ENCODE measurements at regions not wholly inside any gene's neighbourhood (a gene's known extent, or its start where the extent isn't known, plus 50 kb on each side); places are given as distances from the start of the nearest gene placed in this dataset.
"Not testable (repeated sequence)": the region's sequence is repeated elsewhere in the genome, so short reads cannot be mapped to it uniquely, and the experiment has no call there.

DNA sequence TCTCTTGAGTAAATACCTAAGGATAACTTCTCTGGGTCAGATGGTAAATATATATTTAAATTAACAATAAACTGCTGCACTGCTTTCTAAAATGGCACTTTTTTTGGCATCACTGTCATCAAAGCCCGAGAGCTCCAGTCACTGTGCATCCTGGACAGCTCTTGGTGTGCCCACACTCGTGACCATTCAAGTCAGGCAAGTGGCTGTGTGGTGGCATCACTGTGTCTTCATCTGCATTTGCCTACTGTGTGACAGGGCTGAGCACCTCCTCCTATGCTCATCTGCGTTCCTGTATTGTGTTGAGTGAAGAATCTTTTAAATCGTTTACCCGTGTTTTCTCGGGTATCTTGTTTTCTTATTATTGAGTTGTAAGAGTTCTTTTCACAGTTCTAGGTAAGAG is 568.1 kb upstream of the SALL3 start:
- DNase-seq (ENCODE audit: low read depth), result no peak

DNA sequence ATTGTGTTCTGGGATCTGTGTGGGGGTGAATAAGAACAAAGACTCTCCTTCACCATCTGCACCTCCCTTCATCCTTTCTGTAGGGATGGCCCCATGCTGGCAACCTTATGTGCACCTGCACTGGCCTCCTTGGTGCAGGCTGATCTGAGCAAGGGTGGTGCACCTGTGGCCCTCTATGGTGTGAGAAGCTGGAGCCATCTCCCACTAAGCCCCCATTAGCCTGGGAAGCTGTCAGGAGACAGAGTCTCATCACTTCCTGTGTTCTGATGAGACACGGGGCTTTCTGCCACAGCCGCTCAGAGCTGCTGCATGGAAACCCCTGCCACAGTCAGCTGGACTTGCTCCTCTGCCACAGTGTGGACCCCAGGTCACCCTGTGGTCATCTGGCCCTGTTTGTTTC is 565.3 kb upstream of the SALL3 start:
- DNase-seq (ENCODE audit: low read depth), result no peak

DNA sequence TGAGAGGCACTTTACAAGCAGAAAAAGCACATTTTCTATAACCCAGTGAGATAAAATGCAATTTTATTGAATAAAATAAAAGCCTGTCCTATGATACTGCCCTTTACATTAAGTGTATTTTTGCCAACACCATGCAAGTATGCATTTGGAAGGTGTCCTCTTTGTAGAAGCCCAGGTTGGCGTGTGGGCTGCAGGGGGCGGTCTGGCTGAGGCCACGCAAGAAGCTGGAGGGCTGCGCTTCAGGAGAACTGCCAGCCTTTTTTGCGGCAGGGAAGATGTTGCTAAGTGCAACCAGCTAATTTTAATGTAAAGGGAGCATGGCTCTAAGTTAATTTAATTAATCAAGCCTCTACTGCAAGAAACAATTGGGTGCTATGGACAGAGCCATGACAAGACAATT is 562.8 kb upstream of the SALL3 start:
- no peak for DNase-seq (ENCODE audit: low read depth)

DNA sequence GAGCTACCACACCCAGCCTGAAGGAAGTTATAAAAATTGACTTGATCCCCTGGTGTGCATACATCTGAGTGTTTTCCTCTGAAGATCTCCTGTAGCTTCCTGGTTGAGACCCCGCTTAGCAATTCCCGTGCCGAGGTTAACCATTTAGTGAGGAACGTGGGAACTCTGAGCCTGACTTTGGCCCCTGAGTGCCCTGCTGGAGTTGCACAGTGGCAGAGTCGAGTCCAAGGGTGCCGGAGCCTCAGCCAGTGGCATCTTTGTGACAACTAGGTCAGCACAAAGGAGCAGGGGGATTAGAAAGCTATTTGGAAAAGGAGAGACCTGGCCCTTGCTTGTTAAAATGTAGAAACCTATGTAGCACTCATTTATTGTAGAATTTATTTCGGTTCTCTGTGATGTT is 561.2 kb upstream of the SALL3 start:
- no peak for DNase-seq (ENCODE audit: low read depth)

DNA sequence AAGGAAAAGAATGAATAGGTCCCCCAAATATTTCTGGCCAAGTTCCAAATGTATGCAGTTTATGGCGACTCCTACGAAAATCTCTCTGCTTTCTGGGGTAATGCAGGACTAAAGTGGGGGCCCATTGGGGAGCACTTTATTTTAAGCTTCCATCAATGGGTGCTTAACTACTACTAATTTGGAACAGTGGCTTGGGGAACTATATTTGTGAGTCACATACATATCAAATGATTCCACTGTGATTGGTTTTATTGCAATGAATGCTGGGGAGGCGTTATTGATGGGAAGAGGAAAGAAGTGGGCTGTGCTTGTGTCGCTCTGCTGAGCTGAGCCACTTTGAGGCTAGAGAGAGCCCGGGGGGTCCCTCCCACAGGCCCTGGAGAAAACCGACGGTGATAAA is 560.4 kb upstream of the SALL3 start:
- DNase-seq (ENCODE audit: low read depth), result no peak

DNA sequence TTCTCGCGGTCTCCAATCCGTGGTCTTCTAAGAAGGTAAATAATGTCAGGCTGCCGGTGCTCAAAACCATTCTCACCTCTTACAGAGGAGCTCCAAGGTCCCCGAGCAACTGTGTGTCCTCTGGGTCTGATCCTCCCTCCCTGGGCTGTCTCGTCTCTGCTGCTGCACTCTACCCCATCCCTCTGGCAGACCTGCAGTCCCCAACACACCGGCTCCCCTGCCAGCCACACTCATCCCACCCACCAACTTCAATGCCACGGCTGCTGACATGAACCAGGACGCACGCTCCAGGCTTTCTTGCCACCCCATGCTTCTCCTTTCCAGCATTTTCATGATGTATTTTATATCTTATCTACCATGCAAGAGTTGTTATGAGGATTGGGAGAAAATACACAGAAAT is 559.5 kb upstream of the SALL3 start:
- no peak for DNase-seq (ENCODE audit: low read depth)

DNA sequence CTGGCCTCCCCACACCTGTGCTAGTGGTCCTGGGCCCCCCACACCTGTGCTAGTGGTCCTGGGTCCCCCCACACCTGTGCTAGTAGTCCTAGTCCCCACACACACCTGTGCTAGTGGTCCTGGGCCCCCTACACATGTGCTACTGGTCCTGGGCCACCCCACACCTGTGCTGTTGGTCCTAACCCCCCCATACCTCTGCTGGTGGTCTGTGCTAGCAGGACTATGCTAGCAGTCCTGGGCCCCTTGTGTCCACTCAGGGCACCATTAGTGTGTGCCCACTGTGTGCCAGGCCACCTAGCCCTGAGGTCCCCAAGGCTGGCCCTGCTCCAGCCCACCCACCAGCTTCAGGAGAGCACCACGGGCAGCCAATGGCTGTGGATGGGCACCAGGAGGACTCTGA is 558.2 kb upstream of the SALL3 start:
- no peak for DNase-seq (ENCODE audit: low read depth)

DNA sequence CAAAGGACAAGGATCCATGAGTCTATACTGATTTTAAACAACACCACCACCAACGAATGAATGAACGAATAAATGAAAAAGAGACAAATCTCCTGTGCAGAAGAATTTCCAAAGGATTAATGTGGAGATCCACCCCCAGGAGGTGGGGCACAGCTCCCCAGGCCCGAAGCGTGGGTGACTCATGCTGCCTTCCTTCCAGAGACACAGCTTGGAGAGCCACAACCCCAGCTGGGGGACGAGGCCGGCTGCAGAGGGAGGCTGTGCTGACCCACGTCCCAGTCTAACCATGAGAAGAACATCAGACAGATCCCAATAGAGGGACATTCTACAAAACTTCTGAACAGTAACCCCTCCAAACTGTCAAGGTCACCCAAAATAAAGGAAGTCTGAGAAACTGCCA is 557.3 kb upstream of the SALL3 start:
- DNase-seq (ENCODE audit: low read depth), result no peak

DNA sequence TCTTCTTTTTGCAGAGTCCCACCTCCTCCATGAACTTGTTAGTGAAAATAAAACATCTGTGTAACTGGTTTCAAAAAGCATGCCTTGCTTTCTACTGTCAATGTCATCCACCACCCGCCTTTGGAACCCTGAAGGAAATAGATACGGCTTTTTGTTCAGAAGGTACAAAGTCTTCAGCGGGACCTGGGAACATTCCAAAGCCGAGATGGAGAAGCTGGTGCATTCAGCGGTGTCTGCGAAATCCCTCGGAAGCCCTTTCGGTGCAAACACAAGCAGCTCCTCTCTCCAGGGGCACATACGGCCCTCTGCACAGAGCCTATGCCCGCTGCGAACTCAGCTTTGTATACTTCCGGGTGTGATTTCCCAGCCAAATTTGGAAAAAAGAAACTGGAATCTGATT is 555.8 kb upstream of the SALL3 start:
- DNase-seq (ENCODE audit: low read depth), result no peak

DNA sequence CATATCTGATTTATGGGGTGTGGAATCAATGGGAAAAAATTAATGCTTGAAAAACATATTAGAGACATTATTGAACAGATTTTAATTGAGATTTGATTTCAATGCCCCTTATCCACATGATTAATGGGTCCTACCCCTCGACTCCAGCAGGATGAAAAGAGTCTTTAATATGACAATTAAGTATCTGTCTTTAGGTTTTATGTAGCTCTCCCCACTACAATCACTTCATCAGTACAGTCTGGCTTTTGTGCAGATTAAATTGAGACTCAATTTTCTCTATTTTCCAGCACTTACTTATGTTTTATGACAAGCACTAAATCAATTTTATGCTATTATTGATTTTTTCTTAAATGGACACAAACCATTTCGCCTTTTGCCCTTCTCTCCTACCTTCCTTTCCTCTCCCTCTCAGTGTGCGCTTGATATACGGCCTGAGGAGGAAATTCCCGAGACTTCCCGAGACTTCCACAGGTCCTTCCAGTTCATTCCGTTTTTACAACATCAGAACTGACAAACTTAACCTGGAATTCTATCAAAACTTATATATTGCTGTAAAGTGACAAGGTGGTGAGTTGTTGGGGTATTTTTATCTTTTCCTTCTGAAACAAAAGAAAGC is 555.1 kb upstream of the SALL3 start:
- DNase-seq (ENCODE audit: low read depth), result no peak

DNA sequence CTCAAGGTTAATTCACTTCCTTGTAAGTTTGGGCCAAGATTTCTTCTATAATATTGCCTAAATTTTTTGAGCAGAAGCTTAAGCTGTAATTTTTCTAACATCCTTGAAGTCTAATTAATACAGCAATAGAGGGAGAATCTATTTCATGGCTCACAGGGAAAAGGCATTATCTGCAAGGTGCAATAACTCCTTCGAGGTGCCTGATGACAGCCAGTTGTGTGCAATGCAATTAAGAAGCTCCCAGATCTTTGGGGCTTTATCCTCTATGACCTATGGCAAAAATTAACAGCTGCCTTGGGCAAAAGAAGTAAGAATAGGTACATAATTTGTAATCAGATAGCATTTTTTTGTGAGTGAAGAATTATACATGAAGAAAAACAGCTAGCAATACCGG is 554.6 kb upstream of the SALL3 start:
- no peak for DNase-seq (ENCODE audit: low read depth)

DNA sequence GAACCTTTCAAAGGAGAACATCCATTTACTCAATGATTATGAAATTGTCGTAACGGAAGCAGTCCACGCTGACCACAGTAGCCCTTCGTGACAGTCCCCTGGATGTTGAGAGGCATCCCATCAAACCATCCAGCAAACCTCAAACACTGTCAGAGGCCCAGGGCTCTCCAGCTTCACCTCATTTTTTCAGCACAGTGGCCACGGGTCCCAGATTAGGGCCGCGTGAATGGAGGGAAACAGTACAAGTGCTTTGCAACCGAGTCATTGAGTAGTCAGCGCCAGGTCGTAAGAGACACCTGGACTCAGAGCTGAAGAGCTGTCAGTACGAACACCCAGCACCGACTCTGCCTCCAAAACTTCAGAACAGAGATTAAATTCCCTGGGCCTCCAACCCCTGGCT is 552.5 kb upstream of the SALL3 start:
- no peak for DNase-seq (ENCODE audit: low read depth)

DNA sequence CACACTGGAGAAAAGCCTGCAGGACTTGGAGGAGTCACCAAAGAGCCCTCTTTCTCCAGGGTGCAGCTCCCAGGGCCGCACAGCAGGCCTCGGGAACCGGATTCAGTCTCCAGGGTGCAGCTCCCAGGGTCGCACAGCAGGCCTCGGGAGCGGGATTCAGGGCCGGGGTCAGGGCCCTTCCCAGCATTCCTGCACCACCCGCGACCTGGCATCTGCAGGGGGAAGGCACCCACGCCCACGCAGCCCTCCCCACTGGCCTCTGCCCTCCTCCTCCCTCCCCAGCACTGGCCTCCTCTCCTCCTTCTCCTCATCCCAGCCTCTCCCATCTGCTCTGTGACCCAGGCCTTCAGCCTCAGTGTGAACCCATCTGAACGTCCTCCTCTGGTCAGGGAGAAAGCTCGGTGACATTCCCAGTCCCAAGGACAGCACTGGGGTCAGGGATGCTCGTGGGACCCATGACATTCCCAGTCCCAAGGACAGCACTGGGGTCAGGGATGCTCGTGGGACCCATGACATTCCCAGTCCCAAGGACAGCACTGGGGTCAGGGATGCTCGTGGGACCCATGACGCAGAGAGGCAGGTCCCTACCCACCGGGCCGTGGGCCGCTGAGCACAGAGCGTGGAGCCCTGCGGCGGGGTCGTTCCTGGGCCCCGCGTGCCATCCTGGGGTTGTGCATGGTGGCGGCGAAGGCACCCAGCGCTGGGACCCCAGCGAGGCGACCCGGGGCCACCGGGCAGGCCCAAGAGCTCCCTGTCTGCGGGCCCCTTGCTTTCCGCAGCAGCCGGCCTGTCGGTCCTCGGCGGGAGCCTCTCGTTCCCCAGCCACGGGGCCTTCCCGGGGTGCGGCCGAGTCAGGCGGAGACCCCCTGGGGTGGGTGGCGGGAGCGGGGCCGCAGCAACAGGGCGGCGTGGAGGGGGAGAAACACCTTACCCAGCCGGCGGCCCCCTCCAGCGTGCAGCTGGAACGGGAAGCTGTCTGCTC is 550.2 kb upstream of the SALL3 start:
- no peak for DNase-seq (ENCODE audit: low read depth)

DNA sequence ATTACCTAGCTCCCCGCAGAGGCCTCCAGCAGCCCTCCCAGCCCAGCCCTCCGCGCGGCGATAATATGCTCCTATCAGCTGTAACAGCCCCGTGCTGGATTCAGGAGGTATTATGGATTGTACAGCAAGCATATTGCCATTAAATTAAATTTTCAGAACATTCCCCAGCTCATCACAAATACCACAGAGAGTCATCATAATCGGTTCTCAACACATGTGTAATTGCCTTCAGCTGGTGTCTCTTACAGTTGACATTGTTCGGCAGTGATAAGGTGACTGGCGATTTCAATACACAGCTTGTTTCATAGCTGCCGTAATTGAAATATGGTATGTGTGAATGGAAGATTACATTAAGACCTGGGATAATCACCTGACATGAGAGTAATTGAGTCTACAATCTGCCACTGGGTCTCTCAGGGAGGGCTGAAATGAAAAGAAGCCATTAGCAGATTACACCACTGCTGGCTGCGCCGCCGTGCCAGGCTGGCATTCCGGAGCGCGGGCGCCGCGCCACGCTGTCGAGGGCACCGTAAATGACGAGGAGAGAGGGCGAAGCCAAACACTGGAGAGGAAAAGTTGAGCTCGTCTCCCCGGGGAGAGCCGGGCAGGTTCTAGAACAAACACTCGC is 549.4 kb upstream of the SALL3 start:
- no peak for DNase-seq (ENCODE audit: low read depth)

DNA sequence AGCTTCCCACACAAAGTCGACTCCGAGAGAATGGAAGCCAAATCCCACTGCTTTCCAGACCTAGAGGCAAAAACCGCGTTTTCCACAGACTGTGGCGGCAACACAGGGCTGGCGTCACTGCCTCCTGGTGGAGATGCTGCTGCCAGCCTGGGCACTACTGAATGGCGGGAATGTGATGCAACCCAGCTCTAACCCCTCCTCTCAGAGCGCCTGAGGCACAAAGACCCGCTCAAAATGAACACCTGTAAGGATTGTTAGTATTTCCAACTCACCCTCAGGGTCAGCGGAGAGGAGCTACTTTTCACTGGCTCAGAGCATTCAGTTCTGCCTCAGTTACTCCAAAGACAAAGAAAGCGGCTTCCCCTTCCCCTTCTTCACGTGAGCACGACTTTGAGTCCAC is 548.0 kb upstream of the SALL3 start:
- DNase-seq (ENCODE audit: low read depth), result no peak

DNA sequence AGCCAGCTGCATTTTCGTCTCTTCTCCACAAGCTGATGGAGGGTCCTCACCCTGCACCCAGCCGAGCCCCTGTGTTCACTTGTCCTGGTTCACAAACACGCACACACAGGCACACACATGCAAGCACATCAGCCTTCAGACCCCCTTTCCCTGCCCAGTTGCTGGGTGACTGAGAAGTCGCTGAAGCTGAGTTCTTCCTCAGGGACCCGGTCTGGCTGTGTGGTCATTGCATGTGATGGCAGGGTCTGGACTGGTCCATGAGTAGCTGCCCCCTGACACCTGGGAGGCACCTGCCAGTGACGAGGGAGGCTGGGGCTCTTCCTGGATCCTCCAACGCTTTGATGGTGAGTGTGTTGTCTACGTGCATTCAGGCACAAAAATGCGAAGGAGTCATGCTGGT is 546.1 kb upstream of the SALL3 start:
- no peak for DNase-seq (ENCODE audit: low read depth)

DNA sequence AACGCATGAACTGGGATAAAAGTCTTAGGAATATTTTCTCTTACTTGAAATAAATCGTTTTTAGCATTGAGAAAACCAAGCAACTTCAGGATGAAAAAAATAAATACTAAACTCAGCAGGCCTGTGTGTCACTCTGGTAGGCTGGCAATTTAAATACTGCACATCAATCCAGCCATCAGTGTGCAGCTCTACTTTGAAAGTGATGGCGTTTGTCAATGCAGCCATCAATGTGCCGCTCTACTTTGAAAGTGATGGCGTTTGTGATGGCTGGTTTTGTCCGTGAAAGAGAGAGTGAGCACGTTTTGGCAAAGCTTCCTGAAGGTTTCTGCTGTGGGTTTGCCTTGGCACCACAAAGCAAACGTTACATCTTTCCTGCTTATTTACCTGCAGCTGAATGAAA is 543.5 kb upstream of the SALL3 start:
- no peak for DNase-seq (ENCODE audit: low read depth)

DNA sequence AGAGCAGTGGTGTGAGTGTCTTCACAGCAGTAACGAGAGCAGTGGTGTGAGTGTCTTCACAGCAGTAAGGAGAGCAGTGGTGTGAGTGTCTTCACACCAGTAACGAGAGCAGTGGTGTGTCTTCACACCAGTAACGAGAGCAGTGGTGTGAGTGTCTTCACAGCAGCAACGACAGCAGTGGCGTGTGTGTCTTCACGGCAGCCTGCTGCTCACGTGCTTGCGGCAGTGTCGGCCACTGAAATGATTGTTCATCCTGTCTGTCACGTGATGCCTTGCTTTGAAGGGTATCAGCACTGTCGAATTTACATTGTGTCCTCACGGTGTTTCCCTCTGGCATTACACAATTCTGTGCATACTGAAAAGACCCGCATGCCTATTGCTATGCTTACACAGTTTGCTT is 541.4 kb upstream of the SALL3 start:
- not testable (repeated sequence) for DNase-seq (ENCODE audit: low read depth)

DNA sequence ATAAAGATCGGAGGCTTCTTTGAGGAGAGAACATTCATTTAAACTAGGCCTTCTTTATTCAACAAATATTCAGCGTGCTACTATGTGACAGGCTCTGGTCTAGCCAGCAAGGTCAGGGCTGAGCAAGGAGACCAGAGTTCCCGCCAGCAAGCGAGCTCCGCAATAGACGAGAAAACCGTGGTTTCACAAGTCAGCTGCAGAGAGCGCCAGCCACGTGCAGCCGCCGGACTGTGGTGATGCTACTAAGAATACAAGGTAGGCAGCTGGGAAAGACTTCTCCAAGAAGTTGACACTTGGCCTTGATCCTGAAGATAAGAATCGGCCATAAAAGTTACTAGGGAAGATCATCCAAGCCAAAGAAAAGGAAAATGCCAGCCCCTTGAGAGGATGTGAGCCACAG is 533.7 kb upstream of the SALL3 start:
- no peak for DNase-seq (ENCODE audit: low read depth)

DNA sequence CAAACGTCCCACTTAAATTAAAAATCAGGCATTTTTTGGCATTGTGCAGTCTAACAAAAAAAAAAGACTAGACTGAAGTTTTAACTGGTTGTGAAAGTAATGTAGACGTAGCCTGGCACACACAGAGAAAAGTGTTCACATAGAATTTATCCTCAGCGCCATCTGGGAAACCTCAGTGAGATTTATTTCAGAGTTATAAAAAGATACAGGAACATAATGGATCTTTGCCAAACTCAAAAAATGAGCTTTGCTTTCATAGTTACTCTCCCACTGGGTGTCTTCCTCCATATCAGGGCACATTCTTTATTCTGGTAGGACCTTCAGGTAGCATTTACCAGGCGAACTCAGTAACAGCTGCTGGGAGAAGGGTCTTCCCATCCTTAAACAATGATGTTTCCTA is 532.4 kb upstream of the SALL3 start:
- no peak for DNase-seq (ENCODE audit: low read depth)

DNA sequence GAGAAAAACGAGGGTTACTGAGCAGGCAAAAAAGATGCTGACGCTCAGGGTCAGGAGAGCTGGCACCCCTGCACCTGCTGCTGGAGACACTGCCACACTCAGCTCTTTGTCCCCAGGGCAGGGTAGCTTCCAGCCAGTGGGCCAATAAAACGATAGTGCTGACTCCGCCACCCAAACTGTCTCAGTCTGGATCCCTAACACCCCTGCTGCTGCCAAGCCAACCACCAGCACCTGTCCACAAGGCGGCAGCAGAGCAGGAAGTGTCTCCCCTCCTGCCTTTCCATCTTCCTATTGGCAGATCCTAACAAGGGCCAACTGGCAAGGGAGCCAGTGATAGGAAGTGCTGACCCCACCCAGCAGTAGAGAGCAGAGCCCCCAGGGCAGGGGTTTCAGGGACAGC is 531.5 kb upstream of the SALL3 start:
- no peak for DNase-seq (ENCODE audit: low read depth)

DNA sequence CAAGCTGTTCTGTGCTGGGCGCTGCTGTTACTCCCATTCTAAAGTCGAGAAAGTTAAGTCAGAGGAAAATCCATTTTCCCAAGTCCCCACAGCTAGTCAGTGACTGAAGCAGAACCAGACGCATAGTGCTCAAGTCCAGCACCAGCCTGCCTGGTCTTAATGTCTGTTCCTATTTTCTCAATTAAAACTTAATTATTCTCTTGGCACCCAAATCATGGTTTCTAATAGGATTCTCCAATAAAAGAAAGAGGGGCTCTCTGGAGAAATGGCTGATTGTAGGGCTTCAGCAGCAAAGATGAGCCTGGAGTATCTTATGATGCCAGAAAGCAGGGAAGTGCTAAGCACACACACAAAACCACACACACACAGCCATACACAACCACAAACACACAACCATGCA is 531.0 kb upstream of the SALL3 start:
- DNase-seq (ENCODE audit: low read depth), result no peak

DNA sequence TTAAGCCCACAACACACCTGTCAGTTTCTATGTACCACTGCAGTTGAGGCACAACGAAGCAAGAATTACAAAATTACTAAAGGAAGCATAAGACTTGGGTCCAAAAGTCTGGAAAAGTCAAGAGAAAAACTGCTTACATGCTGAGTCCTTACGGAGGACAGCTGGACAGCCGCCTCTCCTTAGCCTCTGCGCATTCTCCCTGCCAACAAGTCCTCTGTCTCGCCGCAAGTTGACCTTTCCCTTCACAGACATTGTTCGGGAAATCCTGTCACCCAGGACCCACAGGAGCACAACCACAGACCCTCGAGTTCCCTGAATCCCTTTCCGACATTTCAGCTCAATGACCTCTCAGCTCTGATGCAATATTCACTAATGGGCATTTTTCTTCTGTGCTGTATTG is 525.4 kb upstream of the SALL3 start:
- no peak for DNase-seq (ENCODE audit: low read depth)
